K562 (cell line): ENCODE measurements at regions not wholly inside any gene's neighbourhood (a gene's known extent, or its start where the extent isn't known, plus 50 kb on each side); places are given as distances from the start of the nearest gene placed in this dataset.

ENCODE experiments used
- ATAC-seq: fragments of 200-7000 bp; cut with Tn5 transposase; 3 replicates; pipeline ENCODE4 v1.9.1; 2020; ENCODE audit warnings: moderate library complexity
- BruUV-seq: library from RNA; stranded (reverse); fragments of 400-500 nt; replicated peaks from 2 replicates; lab custom pipeline; 2021; lab: Mats Ljungman, UMichigan
- CTCF ChIA-PET: fragments of 300-600 bp; formaldehyde crosslinking; extraction: SDS; loops from one replicate; lab custom pipeline; 2021; ENCODE audit warnings: low intra/inter-chr PET ratio; lab: Yijun Ruan, JAX
- POLR2A ChIA-PET: fragments of 300-600, 350-650 bp; sonication (Branson Sonifier 250); formaldehyde crosslinking; extraction: SDS; loops from one replicate; lab custom pipeline; 2021; ENCODE audit warnings: antibody characterized with exemption, inconsistent platforms; lab: Yijun Ruan, JAX
- DNase-seq, 4 experiments: peaks; one replicate each; pipeline versions ENCODE4 v3.0.0 to v3.0.0-alpha.2; 2011 to 2018; ENCODE audit warnings: low spot score in 3 of 4, mixed read lengths in 3 of 4; ENCODE audit errors: extremely low read depth in 1 of 4
- FAIRE-seq: peaks from 2 replicates; lab custom pipeline; 2011; peaks lifted over from hg19 to GRCh38; lab: Jason Lieb, UNC
- H2AFZ ChIP-seq: 2 replicates; pipeline ENCODE4 v1.6.0; 2011; ENCODE audit warnings: low read depth, low read length, control low read depth, inconsistent platforms
- H3K27ac ChIP-seq: fragments of 200-600 bp; 3 replicates; pipeline ENCODE4 v1.8.0; 2011; ENCODE audit warnings: low read depth, mild to moderate bottlenecking, control low read depth, inconsistent platforms, low read length, moderate library complexity, mixed read lengths; ENCODE audit errors: extremely low read depth
- H3K27me3 ChIP-seq, 2 experiments: fragments of 300-600 bp in 1 of 2; 2 replicates in 1 of 2; 3 replicates in 1 of 2; pipeline versions ENCODE4 v1.6.0 to v1.8.0; 2011; ENCODE audit warnings: inconsistent platforms in 2 of 2, low read length in 2 of 2, mild to moderate bottlenecking in 1 of 2, mixed read lengths in 1 of 2, moderate library complexity in 1 of 2; ENCODE audit not compliant: control insufficient read depth in 2 of 2, insufficient read depth in 2 of 2
- H3K36me3 ChIP-seq: fragments of 300-600 bp; 3 replicates; pipeline ENCODE4 v1.8.0; 2011; ENCODE audit warnings: mild to moderate bottlenecking, low read length, inconsistent platforms; ENCODE audit not compliant: control insufficient read depth, insufficient read depth
- H3K4me1 ChIP-seq, 2 experiments: fragments of 200-600 bp in 1 of 2; replicated peaks in 1 of 2; 2 replicates in 1 of 2; 3 replicates in 1 of 2; pipeline versions ENCODE4 v1.5.1 to v1.8.0; 2011; ENCODE audit warnings: inconsistent platforms in 2 of 2, low read length in 2 of 2, mild to moderate bottlenecking in 1 of 2, mixed read lengths in 1 of 2, moderate library complexity in 1 of 2; ENCODE audit not compliant: control insufficient read depth in 2 of 2, insufficient read depth in 2 of 2
- H3K4me2 ChIP-seq: 2 replicates; pipeline ENCODE4 v1.6.1; 2011; ENCODE audit warnings: low read length, control low read depth, inconsistent platforms, mixed read lengths; ENCODE audit not compliant: insufficient read depth
- H3K4me3 ChIP-seq: fragments of 200-600 bp; sonication (generic), shearing (Covaris generic); 2 replicates; pipeline ENCODE4 v1.5.1; 2016; ENCODE audit warnings: control low read depth, inconsistent platforms
- H3K79me2 ChIP-seq: fragments of 200-600 bp; 3 replicates; pipeline ENCODE4 v1.8.0; 2011; ENCODE audit warnings: low read length, inconsistent platforms; ENCODE audit not compliant: control insufficient read depth, insufficient read depth
- H3K9ac ChIP-seq, 2 experiments: 2 replicates each; pipeline versions ENCODE4 v1.6.0 to v1.6.1; 2011; ENCODE audit warnings: low read depth in 2 of 2, low read length in 2 of 2, control low read depth in 1 of 2, inconsistent platforms in 1 of 2, mild to moderate bottlenecking in 1 of 2, mixed read lengths in 1 of 2; ENCODE audit not compliant: insufficient read depth in 1 of 2
- H3K9me1 ChIP-seq: one replicate; pipeline ENCODE4 v1.6.0; 2011; ENCODE audit warnings: inconsistent platforms, mild to moderate bottlenecking, low read length, moderate library complexity; ENCODE audit not compliant: control insufficient read depth, insufficient read depth
- H3K9me3 ChIP-seq: replicated peaks from 2 replicates; pipeline ENCODE4 v1.5.1; 2011; ENCODE audit warnings: low read depth, low read length, inconsistent platforms; ENCODE audit not compliant: control insufficient read depth, insufficient read depth
- H4K20me1 ChIP-seq: replicated peaks from 2 replicates; pipeline ENCODE4 v1.6.1; 2011; ENCODE audit warnings: low read length, inconsistent platforms, mixed read lengths; ENCODE audit not compliant: control insufficient read depth, insufficient read depth
- HMGXB4 ChIP-seq: sonication (generic); formaldehyde crosslinking; IDR thresholded peaks from 2 replicates; pipeline ENCODE4 v1.8.1; 2023; ENCODE audit warnings: mild to moderate bottlenecking, missing genetic modification reagents
- MEIS2 ChIP-seq: fragments of 450-650 bp; IDR thresholded peaks from 2 replicates; pipeline ENCODE4 v1.6.1; 2014; ENCODE audit warnings: mild to moderate bottlenecking; ENCODE audit not compliant: partially characterized antibody
- POLR2B ChIP-seq: fragments of 450-650 bp; IDR thresholded peaks from 2 replicates; pipeline ENCODE4 v1.6.1; 2018; ENCODE audit warnings: low read depth; ENCODE audit not compliant: partially characterized antibody
- SREBF1 ChIP-seq: fragments of 150-350 bp; IDR thresholded peaks from 2 replicates; pipeline ENCODE4 v1.6.1; 2014; ENCODE audit warnings: antibody characterized with exemption, low read depth, low read length, borderline replicate concordance
- ZNF589 ChIP-seq: fragments of 200-800 bp; sonication (Bioruptor generic); IDR thresholded peaks from 2 replicates; pipeline ENCODE4 v1.6.1; 2016; ENCODE audit warnings: low read depth, missing genetic modification characterization, missing compliant biosample characterization
- WGBS: fragments of 100-300 bp; shearing (Covaris generic); methylation state at CpG from one replicate; pipeline ENCODE4 v1.1.6; 2016; ENCODE audit warnings: low coverage, mixed read lengths; ENCODE audit not compliant: insufficient coverage; ENCODE audit errors: missing lambda C conversion rate; 5-methylcytosine and 5-hydroxymethylcytosine counted together
- in situ Hi-C: fragments of 300-500 bp; cut with MboI; formaldehyde crosslinking; loops from 4 replicates; pipeline ENCODE4 v1.15.0; 2018; ENCODE audit warnings: inconsistent platforms, mixed read lengths
- intact Hi-C: fragments of 100-400 bp; cut with micrococcal nuclease; formaldehyde crosslinking; loops from 2 replicates; pipeline ENCODE4 v1.14.2; 2022

- FAIRE-seq, result no peak
- in situ Hi-C loops, result no loop called here
- TF ChIP-seq POLR2B, result no peak
- TF ChIP-seq ZNF589 (CRISPR knock-in tag), result no peak
- no peak for TF ChIP-seq MEIS2
- no peak for TF ChIP-seq HMGXB4 (CRISPR knock-in tag)
- no peak for TF ChIP-seq SREBF1
- ChIA-PET CTCF (no interaction called here), POLR2A (no interaction called here)
- Histone ChIP-seq H3K9me3 (no peaks in the 10 kb centered on the region), H3K27me3 (no peaks in the 10 kb centered on the region), H2AFZ (peak overlapping the region; percentile 48; the same call in 1 of the 2 replicates), H4K20me1 (no peaks in the 10 kb centered on the region), H3K9ac (no peak overlapping the region), H3K36me3 (no peaks in the 10 kb centered on the region), H3K27ac (no peak overlapping the region), H3K4me3 (no peak overlapping the region), H3K4me1 (no peaks in the 10 kb centered on the region), H3K4me2 (no peak overlapping the region), H3K9me1 (no peaks in the 10 kb centered on the region), H3K79me2 (no peaks in the 10 kb centered on the region)
- BruUV-seq, result no TSS peak
- WGBS, result 67% methylated on average over 3 of the region's 3 CpGs
- intact Hi-C loops, result no loop called here
- no peak for ATAC-seq
- no peak for DNase-seq
Measured at GRCh38 chr2:145609951-145610350, 1090.0 kb upstream of the ZEB2 start.
